Fibroblast of lung (primary cell): ENCODE measurements at regions not wholly inside any gene's neighbourhood (a gene's known extent, or its start where the extent isn't known, plus 50 kb on each side); places are given as distances from the start of the nearest gene placed in this dataset.

Source experiments
- EZH2 ChIP-seq: IDR thresholded peaks from 2 replicates; pipeline ENCODE4 v1.5.1; 2012; ENCODE audit warnings: low read length, control low read depth, mild to moderate bottlenecking; ENCODE audit errors: missing control alignments
- TF ChIP-seq, protein P1 (sequence below), 2 donors: IDR thresholded peaks in 1 of 2; conservative IDR thresholded peaks in 1 of 2; 1 replicate in 1 of 2; 2 replicates in 1 of 2; pipeline ENCODE4 v1.5.1; 2011 to 2012; ENCODE audit warnings: low read length in 2 of 2, control low read depth in 1 of 2, inconsistent platforms in 1 of 2, low read depth in 1 of 2, mild to moderate bottlenecking in 1 of 2

DNA sequence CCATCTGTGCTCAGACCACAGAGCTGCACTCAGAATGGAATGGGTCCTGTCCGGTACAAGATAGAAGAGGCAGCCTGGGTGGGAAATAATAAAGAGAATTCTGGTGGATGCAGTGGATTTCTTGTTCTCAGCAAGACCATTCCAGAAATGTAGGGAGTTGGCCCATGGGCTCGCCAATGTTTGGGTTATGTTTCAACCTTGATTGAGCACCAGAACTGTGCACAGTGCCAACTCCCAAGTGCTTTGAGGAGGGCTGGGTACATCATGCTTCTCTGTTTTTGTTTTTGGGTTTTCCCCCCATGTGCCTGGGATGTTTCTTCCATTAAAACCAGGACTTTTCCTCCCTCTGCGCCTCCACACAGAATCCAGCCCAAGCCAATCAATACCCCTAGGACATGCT is 304.1 kb downstream of the TNS1 start:
- TF ChIP-seq, protein P1, sequence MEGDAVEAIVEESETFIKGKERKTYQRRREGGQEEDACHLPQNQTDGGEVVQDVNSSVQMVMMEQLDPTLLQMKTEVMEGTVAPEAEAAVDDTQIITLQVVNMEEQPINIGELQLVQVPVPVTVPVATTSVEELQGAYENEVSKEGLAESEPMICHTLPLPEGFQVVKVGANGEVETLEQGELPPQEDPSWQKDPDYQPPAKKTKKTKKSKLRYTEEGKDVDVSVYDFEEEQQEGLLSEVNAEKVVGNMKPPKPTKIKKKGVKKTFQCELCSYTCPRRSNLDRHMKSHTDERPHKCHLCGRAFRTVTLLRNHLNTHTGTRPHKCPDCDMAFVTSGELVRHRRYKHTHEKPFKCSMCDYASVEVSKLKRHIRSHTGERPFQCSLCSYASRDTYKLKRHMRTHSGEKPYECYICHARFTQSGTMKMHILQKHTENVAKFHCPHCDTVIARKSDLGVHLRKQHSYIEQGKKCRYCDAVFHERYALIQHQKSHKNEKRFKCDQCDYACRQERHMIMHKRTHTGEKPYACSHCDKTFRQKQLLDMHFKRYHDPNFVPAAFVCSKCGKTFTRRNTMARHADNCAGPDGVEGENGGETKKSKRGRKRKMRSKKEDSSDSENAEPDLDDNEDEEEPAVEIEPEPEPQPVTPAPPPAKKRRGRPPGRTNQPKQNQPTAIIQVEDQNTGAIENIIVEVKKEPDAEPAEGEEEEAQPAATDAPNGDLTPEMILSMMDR (conservative IDR thresholded peaks at IDR 0.05 in 1 of 2, IDR thresholded peaks at IDR 0.05 in 1 of 2; ENCODE audit: low read depth in 1 of 2, low read length in 2 of 2) = no peak
- TF ChIP-seq EZH2 = no peak
